HEK293 (cell line): ENCODE measurements at regions not wholly inside any gene's neighbourhood (a gene's known extent, or its start where the extent isn't known, plus 50 kb on each side); places are given as distances from the start of the nearest gene placed in this dataset.

Experiments
- CTCF ChIA-PET: fragments of 350-600 bp; formaldehyde crosslinking; extraction: SDS; loops from one replicate; lab custom pipeline; 2021; ENCODE audit warnings: antibody characterized with exemption; lab: Yijun Ruan, JAX
- POLR2A ChIA-PET: fragments of 300-600 bp; formaldehyde crosslinking; extraction: SDS; loops from one replicate; lab custom pipeline; 2020; ENCODE audit warnings: antibody characterized with exemption, inconsistent platforms; lab: Yijun Ruan, JAX
- H3K27ac ChIP-seq: fragments of 200-500 bp; sonication (Bioruptor generic); 2 replicates; pipeline ENCODE4 v1.5.1; 2014; ENCODE audit warnings: low read depth, low read length, control low read depth, inconsistent platforms; ENCODE audit errors: extremely low read depth
- H3K36me3 ChIP-seq, 2 experiments: fragments of 200-500 bp in 1 of 2; sonication (Bioruptor generic) in 1 of 2; 1 replicate in 1 of 2; 2 replicates in 1 of 2; pipeline ENCODE4 v1.5.1; 2014 to 2017; ENCODE audit warnings: inconsistent platforms in 2 of 2, low read length in 2 of 2; ENCODE audit not compliant: control insufficient read depth in 2 of 2, insufficient read depth in 1 of 2
- H3K4me1 ChIP-seq: fragments of 200-500 bp; sonication (Bioruptor generic); 2 replicates; pipeline ENCODE4 v1.5.1; 2014; ENCODE audit warnings: mild to moderate bottlenecking, low read length, inconsistent platforms; ENCODE audit not compliant: control insufficient read depth, insufficient read depth
- H3K4me3 ChIP-seq: 2 replicates; pipeline ENCODE4 v1.5.1; 2011; ENCODE audit warnings: low read depth, mild to moderate bottlenecking, control low read depth, low read length, moderate library complexity
- H3K9me3 ChIP-seq: fragments of 200-500 bp; sonication (Bioruptor generic); 2 replicates; pipeline ENCODE4 v1.5.1; 2014; ENCODE audit warnings: low read depth, low read length, inconsistent platforms; ENCODE audit not compliant: control insufficient read depth, insufficient read depth
- FEZF1 ChIP-seq: fragments of 450-650 bp; formaldehyde crosslinking; IDR thresholded peaks from 2 replicates; pipeline ENCODE4 v1.5.1; 2016; ENCODE audit warnings: missing biosample characterization, missing genetic modification characterization
- ZBTB21 ChIP-seq: fragments of 450-650 bp; formaldehyde crosslinking; IDR thresholded peaks from 2 replicates; pipeline ENCODE4 v1.5.1; 2017; ENCODE audit warnings: missing biosample characterization, missing genetic modification characterization
- ZEB2 ChIP-seq: fragments of 450-650 bp; formaldehyde crosslinking; IDR thresholded peaks from 2 replicates; pipeline ENCODE4 v1.5.1; 2016; ENCODE audit warnings: missing biosample characterization, missing genetic modification characterization
- ZNF157 ChIP-seq: fragments of 450-650 bp; formaldehyde crosslinking; IDR thresholded peaks from 2 replicates; pipeline ENCODE4 v1.5.1; 2016; ENCODE audit warnings: missing biosample characterization, missing genetic modification characterization
- ZNF274 ChIP-seq, 2 experiments: fragments of 200-500 bp in 1 of 2; fragments of 450-650 bp in 1 of 2; sonication (Bioruptor generic) in 1 of 2; formaldehyde crosslinking in 1 of 2; IDR thresholded peaks; 2 replicates each; pipeline versions ENCODE4 v1.5.1 to v1.6.1; 2014 to 2016; ENCODE audit warnings: borderline replicate concordance in 1 of 2, inconsistent platforms in 1 of 2, low read length in 1 of 2, missing biosample characterization in 1 of 2, missing genetic modification characterization in 1 of 2
- ZNF335 ChIP-seq: fragments of 450-650 bp; formaldehyde crosslinking; conservative IDR thresholded peaks from 2 replicates; pipeline ENCODE4 v1.5.1; 2016; ENCODE audit warnings: missing biosample characterization, missing genetic modification characterization
- ZNF404 ChIP-seq: fragments of 450-650 bp; formaldehyde crosslinking; IDR thresholded peaks from 2 replicates; pipeline ENCODE4 v1.5.1; 2017; ENCODE audit warnings: missing biosample characterization, missing genetic modification characterization
- ZNF48 ChIP-seq: fragments of 450-650 bp; formaldehyde crosslinking; IDR thresholded peaks from 2 replicates; pipeline ENCODE4 v1.5.1; 2016; ENCODE audit warnings: missing biosample characterization, missing genetic modification characterization
- ZNF514 ChIP-seq: fragments of 450-650 bp; formaldehyde crosslinking; IDR thresholded peaks from 2 replicates; pipeline ENCODE4 v1.5.1; 2016; ENCODE audit warnings: missing biosample characterization, missing genetic modification characterization
- ZNF629 ChIP-seq: fragments of 450-650 bp; formaldehyde crosslinking; IDR thresholded peaks from 2 replicates; pipeline ENCODE4 v1.5.1; 2017; ENCODE audit warnings: missing biosample characterization, missing genetic modification characterization
- ZNF664 ChIP-seq: fragments of 450-650 bp; formaldehyde crosslinking; IDR thresholded peaks from 2 replicates; pipeline ENCODE4 v1.5.1; 2016; ENCODE audit warnings: missing biosample characterization, missing genetic modification characterization
- TF ChIP-seq, protein P1 (sequence below): fragments of 450-650 bp; formaldehyde crosslinking; IDR thresholded peaks from 2 replicates; pipeline ENCODE4 v1.5.1; 2016; ENCODE audit warnings: missing biosample characterization, missing genetic modification characterization, low read depth
- TF ChIP-seq, protein P2 (sequence below): fragments of 450-650 bp; formaldehyde crosslinking; conservative IDR thresholded peaks from 2 replicates; pipeline ENCODE4 v1.5.1; 2016; ENCODE audit warnings: low read depth, missing biosample characterization, missing genetic modification characterization
- TF ChIP-seq, protein P3 (sequence below): fragments of 450-650 bp; formaldehyde crosslinking; IDR thresholded peaks from 2 replicates; pipeline ENCODE4 v1.5.1; 2016; ENCODE audit warnings: missing biosample characterization, missing genetic modification characterization

DNA sequence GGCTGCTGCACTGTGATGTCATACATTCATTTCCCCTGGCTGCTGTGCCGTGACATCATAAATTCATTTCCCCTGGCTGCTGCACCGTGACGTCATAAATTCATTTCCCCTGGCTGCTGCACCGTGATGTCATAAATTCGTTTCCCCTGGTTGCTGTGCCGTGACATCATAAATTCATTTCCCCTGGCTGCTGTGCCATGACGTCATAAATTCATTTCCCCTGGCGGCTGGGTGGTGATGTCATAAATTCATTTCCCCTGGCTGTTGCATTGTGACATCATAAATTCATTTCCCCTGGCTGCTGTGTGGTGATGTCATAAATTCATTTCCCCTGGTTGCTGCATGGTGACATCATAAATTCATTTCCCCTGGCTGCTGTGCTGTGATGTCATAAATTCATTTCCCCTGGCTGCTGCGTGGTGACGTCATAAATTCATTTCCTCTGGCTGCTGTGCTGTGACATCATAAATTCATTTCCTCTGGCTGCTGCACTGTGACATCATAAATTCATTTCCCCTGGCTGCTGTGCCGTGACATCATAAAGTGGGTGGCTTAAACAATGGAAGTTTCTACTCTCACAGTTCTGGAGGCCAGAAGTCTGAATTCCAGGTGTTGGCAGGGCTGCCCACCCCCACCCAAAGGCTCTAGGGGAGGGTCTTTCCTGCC is 301.1 kb downstream of the SHANK2 start:
- Histone ChIP-seq H3K4me1 (no peaks in the 10 kb centered on the region), H3K4me3 (no peak overlapping the region), H3K27ac (no peak overlapping the region), H3K9me3 (no peaks in the 10 kb centered on the region), H3K36me3 (no peaks in the 10 kb centered on the region)
- ChIA-PET POLR2A (no interaction called here), CTCF (no interaction called here)
- TF ChIP-seq ZNF335 (tag by site-specific recombination) (no peak), ZNF629 (tag by site-specific recombination) (peak; percentile 45), ZNF157 (tag by site-specific recombination) (no peak), ZNF664 (tag by site-specific recombination) (no peak), ZBTB21 (tag by site-specific recombination) (peak; percentile 68), ZNF514 (tag by site-specific recombination) (no peak)
- TF ChIP-seq, protein P1, sequence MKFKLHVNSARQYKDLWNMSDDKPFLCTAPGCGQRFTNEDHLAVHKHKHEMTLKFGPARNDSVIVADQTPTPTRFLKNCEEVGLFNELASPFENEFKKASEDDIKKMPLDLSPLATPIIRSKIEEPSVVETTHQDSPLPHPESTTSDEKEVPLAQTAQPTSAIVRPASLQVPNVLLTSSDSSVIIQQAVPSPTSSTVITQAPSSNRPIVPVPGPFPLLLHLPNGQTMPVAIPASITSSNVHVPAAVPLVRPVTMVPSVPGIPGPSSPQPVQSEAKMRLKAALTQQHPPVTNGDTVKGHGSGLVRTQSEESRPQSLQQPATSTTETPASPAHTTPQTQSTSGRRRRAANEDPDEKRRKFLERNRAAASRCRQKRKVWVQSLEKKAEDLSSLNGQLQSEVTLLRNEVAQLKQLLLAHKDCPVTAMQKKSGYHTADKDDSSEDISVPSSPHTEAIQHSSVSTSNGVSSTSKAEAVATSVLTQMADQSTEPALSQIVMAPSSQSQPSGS (tag by site-specific recombination) = peak; percentile 66; the same call in 1 of the 2 replicates

DNA sequence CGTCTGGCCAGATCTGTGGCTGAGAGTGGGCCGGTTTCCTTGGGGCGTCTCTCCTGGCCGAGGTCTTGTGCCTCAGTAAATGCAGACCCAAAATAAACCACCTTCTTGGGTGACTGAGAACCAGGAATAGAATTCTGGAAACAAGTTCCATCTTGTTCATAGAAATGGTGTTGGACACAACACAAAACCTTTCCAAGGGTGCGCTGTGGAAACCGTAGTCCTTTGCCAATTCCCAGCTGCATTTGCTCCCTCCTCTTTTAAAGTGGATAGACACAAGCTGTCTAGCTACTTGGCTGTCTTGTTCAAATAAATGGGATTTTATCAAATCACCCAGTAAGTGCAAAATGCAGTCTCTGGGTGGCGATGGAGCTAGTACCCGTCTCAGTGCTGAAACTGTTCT is 300.2 kb downstream of the SHANK2 start:
- TF ChIP-seq, protein P2, sequence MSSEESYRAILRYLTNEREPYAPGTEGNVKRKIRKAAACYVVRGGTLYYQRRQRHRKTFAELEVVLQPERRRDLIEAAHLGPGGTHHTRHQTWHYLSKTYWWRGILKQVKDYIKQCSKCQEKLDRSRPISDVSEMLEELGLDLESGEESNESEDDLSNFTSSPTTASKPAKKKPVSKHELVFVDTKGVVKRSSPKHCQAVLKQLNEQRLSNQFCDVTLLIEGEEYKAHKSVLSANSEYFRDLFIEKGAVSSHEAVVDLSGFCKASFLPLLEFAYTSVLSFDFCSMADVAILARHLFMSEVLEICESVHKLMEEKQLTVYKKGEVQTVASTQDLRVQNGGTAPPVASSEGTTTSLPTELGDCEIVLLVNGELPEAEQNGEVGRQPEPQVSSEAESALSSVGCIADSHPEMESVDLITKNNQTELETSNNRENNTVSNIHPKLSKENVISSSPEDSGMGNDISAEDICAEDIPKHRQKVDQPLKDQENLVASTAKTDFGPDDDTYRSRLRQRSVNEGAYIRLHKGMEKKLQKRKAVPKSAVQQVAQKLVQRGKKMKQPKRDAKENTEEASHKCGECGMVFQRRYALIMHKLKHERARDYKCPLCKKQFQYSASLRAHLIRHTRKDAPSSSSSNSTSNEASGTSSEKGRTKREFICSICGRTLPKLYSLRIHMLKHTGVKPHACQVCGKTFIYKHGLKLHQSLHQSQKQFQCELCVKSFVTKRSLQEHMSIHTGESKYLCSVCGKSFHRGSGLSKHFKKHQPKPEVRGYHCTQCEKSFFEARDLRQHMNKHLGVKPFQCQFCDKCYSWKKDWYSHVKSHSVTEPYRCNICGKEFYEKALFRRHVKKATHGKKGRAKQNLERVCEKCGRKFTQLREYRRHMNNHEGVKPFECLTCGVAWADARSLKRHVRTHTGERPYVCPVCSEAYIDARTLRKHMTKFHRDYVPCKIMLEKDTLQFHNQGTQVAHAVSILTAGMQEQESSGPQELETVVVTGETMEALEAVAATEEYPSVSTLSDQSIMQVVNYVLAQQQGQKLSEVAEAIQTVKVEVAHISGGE = no peak
- H3K4me1 ChIP-seq = no peaks in the 10 kb centered on the region
- ChIA-PET CTCF (interaction anchor here (0.6 kb wide), 1 partner anchor 392 kb away, joined by 4 read pairs; no protein-coding TSS in a partner anchor), POLR2A (no interaction called here)
- H3K27ac ChIP-seq = no peak overlapping the region
- no peaks in the 10 kb centered on the region for H3K9me3 ChIP-seq
- H3K4me3 ChIP-seq = no peak overlapping the region
- H3K36me3 ChIP-seq = no peaks in the 10 kb centered on the region

DNA sequence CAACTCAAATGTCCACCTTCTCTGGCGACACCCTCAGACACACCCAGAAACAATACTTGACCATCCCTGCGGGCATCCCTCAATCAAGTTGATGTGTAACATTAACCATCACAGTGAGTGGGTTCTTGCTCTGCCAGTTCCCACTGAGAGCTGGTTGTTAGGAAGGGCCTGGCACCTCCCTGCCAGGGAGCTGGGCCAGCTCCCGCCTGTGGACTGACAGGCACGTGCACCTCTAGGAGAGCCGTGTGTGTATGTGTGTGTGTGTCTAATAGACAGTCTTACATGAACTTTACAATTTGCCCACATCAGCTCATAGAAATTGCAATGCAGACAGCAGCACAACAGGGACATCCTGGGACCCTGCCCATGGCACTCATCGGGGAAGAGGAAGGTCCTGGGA is 298.7 kb downstream of the SHANK2 start:
- Histone ChIP-seq H3K27ac (no peak overlapping the region), H3K4me3 (no peak overlapping the region)
- TF ChIP-seq ZNF48 (no peak), ZEB2 (no peak), ZNF274 (IDR thresholded peaks at IDR 0.05; ENCODE audit: low read length) (no peak), ZNF274 (tag by site-specific recombination; IDR thresholded peaks at IDR 0.05; ENCODE audit: borderline replicate concordance) (no peak), ZNF404 (tag by site-specific recombination) (no peak), FEZF1 (tag by site-specific recombination) (no peak)
- TF ChIP-seq, protein P1 (tag by site-specific recombination) = no peak
- TF ChIP-seq, protein P3, sequence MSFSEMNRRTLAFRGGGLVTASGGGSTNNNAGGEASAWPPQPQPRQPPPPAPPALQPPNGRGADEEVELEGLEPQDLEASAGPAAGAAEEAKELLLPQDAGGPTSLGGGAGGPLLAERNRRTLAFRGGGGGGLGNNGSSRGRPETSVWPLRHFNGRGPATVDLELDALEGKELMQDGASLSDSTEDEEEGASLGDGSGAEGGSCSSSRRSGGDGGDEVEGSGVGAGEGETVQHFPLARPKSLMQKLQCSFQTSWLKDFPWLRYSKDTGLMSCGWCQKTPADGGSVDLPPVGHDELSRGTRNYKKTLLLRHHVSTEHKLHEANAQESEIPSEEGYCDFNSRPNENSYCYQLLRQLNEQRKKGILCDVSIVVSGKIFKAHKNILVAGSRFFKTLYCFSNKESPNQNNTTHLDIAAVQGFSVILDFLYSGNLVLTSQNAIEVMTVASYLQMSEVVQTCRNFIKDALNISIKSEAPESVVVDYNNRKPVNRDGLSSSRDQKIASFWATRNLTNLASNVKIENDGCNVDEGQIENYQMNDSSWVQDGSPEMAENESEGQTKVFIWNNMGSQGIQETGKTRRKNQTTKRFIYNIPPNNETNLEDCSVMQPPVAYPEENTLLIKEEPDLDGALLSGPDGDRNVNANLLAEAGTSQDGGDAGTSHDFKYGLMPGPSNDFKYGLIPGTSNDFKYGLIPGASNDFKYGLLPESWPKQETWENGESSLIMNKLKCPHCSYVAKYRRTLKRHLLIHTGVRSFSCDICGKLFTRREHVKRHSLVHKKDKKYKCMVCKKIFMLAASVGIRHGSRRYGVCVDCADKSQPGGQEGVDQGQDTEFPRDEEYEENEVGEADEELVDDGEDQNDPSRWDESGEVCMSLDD (tag by site-specific recombination) = no peak
- TF ChIP-seq, all 188 proteins: peak for 0
- H3K36me3 ChIP-seq = no peaks in the 10 kb centered on the region
- H3K9me3 ChIP-seq = no peaks in the 10 kb centered on the region
- POLR2A ChIA-PET = no interaction called here
- CTCF ChIA-PET = no interaction called here
- no peaks in the 10 kb centered on the region for H3K4me1 ChIP-seq
